HCT116 (cell line): ENCODE measurements at regions not wholly inside any gene's neighbourhood (a gene's known extent, or its start where the extent isn't known, plus 50 kb on each side); places are given as distances from the start of the nearest gene placed in this dataset.

Experiments
- ATAC-seq: fragments of 200-7000 bp; cut with Tn5 transposase; 2 replicates; pipeline ENCODE4 v1.9.1; 2020; ENCODE audit warnings: mild to moderate bottlenecking, moderate library complexity
- BruUV-seq: library from RNA; stranded (reverse); fragments of 400-500 nt; replicated peaks from 2 replicates; lab custom pipeline; 2021; lab: Mats Ljungman, UMichigan
- CTCF ChIA-PET: fragments of 300-600 bp; sonication (Branson Sonifier 250); formaldehyde crosslinking; loops from one replicate; lab custom pipeline; 2021; ENCODE audit warnings: antibody characterized with exemption; lab: Charles Lee
- POLR2A ChIA-PET: fragments of 300-600, 350-600 bp; sonication (Branson Sonifier 250); formaldehyde crosslinking; loops from one replicate; lab custom pipeline; 2021; ENCODE audit warnings: antibody characterized with exemption; lab: Charles Lee
- RAD21 ChIA-PET, 2 experiments: fragments of 300-600 bp; sonication (Branson Sonifier 250); formaldehyde crosslinking; loops; one replicate each; lab custom pipeline; 2023; ENCODE audit warnings: low total read pairs in 2 of 2; ENCODE audit not compliant: uncharacterized antibody in 2 of 2, unreplicated experiment in 2 of 2, low non-redundant PET in 1 of 2; lab: Charles Lee
- DNase-seq: peaks from one replicate; pipeline ENCODE4 v3.0.0-alpha.2; 2010; ENCODE audit warnings: low read depth, low spot score
- H2AFZ ChIP-seq: fragments of 200-600 bp; shearing (Covaris generic), sonication (generic); 2 replicates; pipeline ENCODE4 v1.6.1; 2017; ENCODE audit warnings: low read depth, mixed run types, mixed read lengths, antibody characterized with exemption, low read length; ENCODE audit not compliant: poor library complexity, severe bottlenecking
- H3K27ac ChIP-seq: 2 replicates; pipeline ENCODE4 v1.5.1; 2012; ENCODE audit warnings: low read depth, low read length
- H3K27me3 ChIP-seq: fragments of 200-600 bp; sonication (generic); 2 replicates; pipeline ENCODE4 v1.6.1; 2016; ENCODE audit warnings: mixed run types, low read length, mixed read lengths; ENCODE audit not compliant: insufficient read depth
- H3K36me3 ChIP-seq, 2 experiments: fragments of 200-500 bp in 1 of 2; fragments of 200-600 bp in 1 of 2; sonication (Bioruptor generic) in 1 of 2; sonication (generic) in 1 of 2; 2 replicates each; pipeline versions ENCODE4 v1.5.1 to v1.6.1; 2014 to 2016; ENCODE audit warnings: low read length in 2 of 2, inconsistent platforms in 1 of 2, mixed read lengths in 1 of 2, mixed run types in 1 of 2; ENCODE audit not compliant: insufficient read depth in 2 of 2, control insufficient read depth in 1 of 2
- H3K4me1 ChIP-seq, 2 experiments: fragments of 200-600 bp in 1 of 2; sonication (generic) in 1 of 2; 2 replicates each; pipeline versions ENCODE4 v1.5.1 to v1.6.1; 2012 to 2017; ENCODE audit warnings: low read length in 2 of 2, inconsistent platforms in 1 of 2, mild to moderate bottlenecking in 1 of 2, mixed read lengths in 1 of 2, mixed run types in 1 of 2, moderate library complexity in 1 of 2; ENCODE audit not compliant: insufficient read depth in 2 of 2, control insufficient read depth in 1 of 2
- H3K4me2 ChIP-seq: fragments of 200-600 bp; sonication (generic); 2 replicates; pipeline ENCODE4 v1.6.1; 2017; ENCODE audit warnings: mixed run types, low read length, mixed read lengths
- H3K4me3 ChIP-seq, 2 experiments: fragments of 200-600 bp in 1 of 2; sonication (generic) in 1 of 2; replicated peaks in 1 of 2; 2 replicates each; pipeline ENCODE4 v1.5.1; 2011 to 2016; ENCODE audit warnings: low read length in 2 of 2, control low read depth in 1 of 2, low read depth in 1 of 2, mild to moderate bottlenecking in 1 of 2, mixed read lengths in 1 of 2, mixed run types in 1 of 2
- H3K79me2 ChIP-seq: fragments of 200-600 bp; sonication (generic); 2 replicates; pipeline ENCODE4 v1.6.1; 2017; ENCODE audit warnings: mild to moderate bottlenecking, mixed run types, low read length, moderate library complexity, mixed read lengths; ENCODE audit not compliant: insufficient read depth
- H3K9ac ChIP-seq: fragments of 200-600 bp; sonication (generic); 2 replicates; pipeline ENCODE4 v1.6.1; 2016; ENCODE audit warnings: low read length, mixed read lengths
- H3K9me2 ChIP-seq: fragments of 200-600 bp; sonication (generic), shearing (Covaris generic); 2 replicates; pipeline ENCODE4 v1.6.1; 2017; ENCODE audit warnings: mixed run types, mild to moderate bottlenecking, moderate library complexity; ENCODE audit not compliant: insufficient read depth
- H3K9me3 ChIP-seq, 2 experiments: fragments of 200-500 bp in 1 of 2; fragments of 200-600 bp in 1 of 2; sonication (Bioruptor generic) in 1 of 2; sonication (generic) in 1 of 2; 2 replicates each; pipeline ENCODE4 v1.6.1; 2014 to 2017; ENCODE audit warnings: low read length in 2 of 2, mixed read lengths in 2 of 2, inconsistent platforms in 1 of 2, low read depth in 1 of 2, mild to moderate bottlenecking in 1 of 2, mixed run types in 1 of 2, moderate library complexity in 1 of 2; ENCODE audit not compliant: control insufficient read depth in 1 of 2, insufficient read depth in 1 of 2
- H4K20me1 ChIP-seq: fragments of 200-600 bp; sonication (generic), shearing (Covaris generic); 2 replicates; pipeline ENCODE4 v1.6.1; 2017; ENCODE audit warnings: mixed run types, mild to moderate bottlenecking, moderate library complexity; ENCODE audit not compliant: insufficient read depth
- EGR1 ChIP-seq: IDR thresholded peaks from 2 replicates; pipeline ENCODE4 v1.6.1; 2012; ENCODE audit warnings: low read depth
- SIN3A ChIP-seq: IDR thresholded peaks from 2 replicates; pipeline ENCODE4 v1.6.1; 2012; ENCODE audit warnings: low read depth
- SRF ChIP-seq: IDR thresholded peaks from 2 replicates; pipeline ENCODE4 v1.6.1; 2012; ENCODE audit warnings: low read depth
- ZNF274 ChIP-seq: fragments of 200-500 bp; sonication (Bioruptor generic); IDR thresholded peaks from 2 replicates; pipeline ENCODE4 v1.6.1; 2014; ENCODE audit warnings: mild to moderate bottlenecking, low read depth, low read length, inconsistent platforms
- intact Hi-C: fragments of 100-400 bp; cut with micrococcal nuclease; formaldehyde crosslinking; loops from 2 replicates; pipeline ENCODE4 v1.10.0; 2022
- TF ChIP-seq, protein P1 (sequence below): IDR thresholded peaks from 2 replicates; pipeline ENCODE4 v1.6.1; 2012

GRCh38 chr2:15765686-15766302, 174.1 kb downstream of the DDX1 start:
- no peak overlapping the region for H3K4me3 ChIP-seq
- no peaks in the 10 kb centered on the region for H3K9me2 ChIP-seq
- no peaks in the 10 kb centered on the region for H3K79me2 ChIP-seq
- no peak for TF ChIP-seq SRF
- TF ChIP-seq, protein P1, sequence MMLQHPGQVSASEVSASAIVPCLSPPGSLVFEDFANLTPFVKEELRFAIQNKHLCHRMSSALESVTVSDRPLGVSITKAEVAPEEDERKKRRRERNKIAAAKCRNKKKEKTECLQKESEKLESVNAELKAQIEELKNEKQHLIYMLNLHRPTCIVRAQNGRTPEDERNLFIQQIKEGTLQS: no peak
- TF ChIP-seq, all 23 proteins: peak for 0
- H3K27ac ChIP-seq: no peak overlapping the region
- H3K4me2 ChIP-seq: no peak overlapping the region
- H4K20me1 ChIP-seq: no peaks in the 10 kb centered on the region
- H2AFZ ChIP-seq: no peak overlapping the region
- no peaks in the 10 kb centered on the region for H3K4me1 ChIP-seq
- POLR2A ChIA-PET: no interaction called here
- no peak overlapping the region for H3K9ac ChIP-seq
- H3K27me3 ChIP-seq: peaks cover 5% of the 10 kb centered on the region; the same call in 1 of the 2 replicates
- intact Hi-C loops: no loop called here
- ATAC-seq (no peak), DNase-seq (no peak)
- H3K36me3 ChIP-seq: no peaks in the 10 kb centered on the region
- RAD21 ChIA-PET: no interaction called here
- H3K9me3 ChIP-seq: no peaks in the 10 kb centered on the region
- CTCF ChIA-PET: no interaction called here
- BruUV-seq: no TSS peak

- Histone ChIP-seq H3K27me3 (peaks cover 5% of the 10 kb centered on the region; the same call in 1 of the 2 replicates), H2AFZ (no peak overlapping the region), H3K9ac (no peak overlapping the region), H3K4me3 (no peak overlapping the region), H3K79me2 (no peaks in the 10 kb centered on the region), H3K9me2 (no peaks in the 10 kb centered on the region), H4K20me1 (no peaks in the 10 kb centered on the region), H3K36me3 (no peaks in the 10 kb centered on the region), H3K9me3 (no peaks in the 10 kb centered on the region), H3K4me1 (no peaks in the 10 kb centered on the region), H3K4me2 (no peak overlapping the region), H3K27ac (no peak overlapping the region)
- ChIA-PET POLR2A (no interaction called here), CTCF (no interaction called here), RAD21 (no interaction called here)
- intact Hi-C loops: no loop called here
- TF ChIP-seq SIN3A (no peak), ZNF274 (no peak), EGR1 (no peak)
- ATAC-seq: no peak
- no TSS peak for BruUV-seq
- no peak for DNase-seq
These were observed 174.0 kb upstream of the MYCN start for GRCh38 chr2:15766303-15766861.
